Breast epithelium (tissue), 4 donors: ENCODE measurements at regions not wholly inside any gene's neighbourhood (a gene's known extent, or its start where the extent isn't known, plus 50 kb on each side); places are given as distances from the start of the nearest gene placed in this dataset.

Source experiments
- DNase-seq, 2 donors: peaks; one replicate each; pipeline ENCODE4 v3.0.0-alpha.2; 2019; ENCODE audit warnings: low spot score in 2 of 2
- H3K27ac ChIP-seq, 2 donors: fragments of 200-600 bp; sonication (generic) in 1 of 2; one replicate each; pipeline ENCODE4 v1.5.1; 2016 to 2019; ENCODE audit warnings: mild to moderate bottlenecking in 1 of 2
- H3K27me3 ChIP-seq, 2 donors: fragments of 200-600 bp; sonication (generic) in 1 of 2; one replicate each; pipeline versions ENCODE4 v1.5.1 to v1.6.0; 2017 to 2019; ENCODE audit warnings: control low read depth in 1 of 2, mild to moderate bottlenecking in 1 of 2
- H3K36me3 ChIP-seq: fragments of 200-600 bp; one replicate; pipeline ENCODE4 v1.5.1; 2019
- H3K4me1 ChIP-seq, 2 donors: fragments of 200-600 bp; sonication (generic); one replicate each; pipeline ENCODE4 v1.5.1; 2016 to 2019; ENCODE audit warnings: control low read depth in 1 of 2
- H3K4me3 ChIP-seq, 3 donors: fragments of 200-600 bp; sonication (generic); 1 replicate in 2 of 3; 2 replicates in 1 of 3; pipeline ENCODE4 v1.5.1; 2016 to 2019; ENCODE audit warnings: mild to moderate bottlenecking in 3 of 3, moderate library complexity in 2 of 3
- H3K9me3 ChIP-seq, 2 donors: fragments of 200-600 bp; sonication (generic) in 1 of 2; one replicate each; pipeline ENCODE4 v1.5.1; 2016 to 2019; ENCODE audit warnings: control low read depth in 1 of 2
- CTCF ChIP-seq, 3 donors: fragments of 450-650 bp; IDR thresholded peaks; one replicate each; pipeline ENCODE4 v1.5.1; 2016 to 2017; ENCODE audit warnings: antibody characterized with exemption in 3 of 3, mild to moderate bottlenecking in 3 of 3, moderate library complexity in 3 of 3
- POLR2A ChIP-seq: fragments of 450-650 bp; IDR thresholded peaks from one replicate; pipeline ENCODE4 v1.6.1; 2016; ENCODE audit warnings: antibody characterized with exemption, mild to moderate bottlenecking, moderate library complexity
- POLR2AphosphoS5 ChIP-seq, 3 donors: sonication (generic); formaldehyde crosslinking; IDR thresholded peaks; one replicate each; pipeline ENCODE4 v1.6.1; 2017; ENCODE audit warnings: antibody characterized with exemption in 3 of 3
- intact Hi-C: fragments of 100-400 bp; cut with DNase I; formaldehyde crosslinking; loops from one replicate; pipeline ENCODE4 v1.15.1; 2023; ENCODE audit warnings: low total_unique reads

DNA sequence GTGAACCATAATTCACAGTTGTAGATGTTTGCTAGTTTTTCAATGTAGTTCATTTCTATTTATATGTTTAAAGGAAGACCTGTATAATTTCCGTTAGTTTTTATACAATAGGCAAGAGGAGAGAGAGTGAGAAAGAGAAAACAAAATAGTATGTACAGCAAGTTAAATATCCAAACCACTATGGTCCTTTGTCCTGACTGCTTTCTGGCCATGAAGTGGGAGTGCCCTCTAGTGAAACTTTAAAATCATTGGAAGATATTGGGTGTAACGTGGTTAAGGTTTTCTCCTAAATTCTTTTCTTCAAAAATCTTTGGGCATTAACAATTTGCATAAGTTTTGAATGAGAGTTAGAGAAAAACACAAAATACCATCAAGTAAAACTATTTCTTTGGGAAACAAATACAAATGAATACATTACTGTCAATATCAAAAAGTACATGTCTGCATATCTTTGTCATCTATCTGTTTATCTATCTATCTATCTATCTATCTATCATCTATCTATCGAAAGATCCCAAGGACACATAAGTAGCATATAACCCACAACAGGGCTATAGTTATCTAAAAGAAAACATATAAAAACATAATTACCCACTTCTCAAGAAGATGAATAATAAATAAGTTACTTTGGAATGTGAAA, 534.6 kb upstream of the ATP11B start:
- no peaks in the 10 kb centered on the region for H3K36me3 ChIP-seq
- no peaks in the 10 kb centered on the region for H3K9me3 ChIP-seq
- no peak for TF ChIP-seq POLR2A
- TF ChIP-seq CTCF (IDR thresholded peaks at IDR 0.05): peak in 2 of 3 donors; percentile 36 to 58
- TF ChIP-seq POLR2AphosphoS5 (IDR thresholded peaks at IDR 0.05): no peak
- no peak overlapping the region for H3K27ac ChIP-seq
- peaks cover 0 to 19% of the 10 kb centered on the region in 2 donors for H3K27me3 ChIP-seq
- intact Hi-C loops: no loop called here
- H3K4me1 ChIP-seq: no peaks in the 10 kb centered on the region
- H3K4me3 ChIP-seq: no peak overlapping the region
- DNase-seq: no peak

GRCh38 chr3:182259579-182259978, 533.7 kb upstream of the ATP11B start:
- Histone ChIP-seq H3K4me3 (no peak overlapping the region), H3K27me3 (peaks cover 0 to 19% of the 10 kb centered on the region in 2 donors), H3K9me3 (no peaks in the 10 kb centered on the region), H3K27ac (no peak overlapping the region), H3K36me3 (no peaks in the 10 kb centered on the region), H3K4me1 (no peaks in the 10 kb centered on the region)
- TF ChIP-seq POLR2A (no peak), POLR2AphosphoS5 (IDR thresholded peaks at IDR 0.05) (no peak), CTCF (IDR thresholded peaks at IDR 0.05) (no peak)
- intact Hi-C loops: no loop called here
- no peak for DNase-seq

GRCh38 chr3:182261041-182261440, 532.3 kb upstream of the ATP11B start:
- Histone ChIP-seq H3K27ac (no peak overlapping the region), H3K4me3 (no peak overlapping the region), H3K36me3 (no peaks in the 10 kb centered on the region), H3K9me3 (no peaks in the 10 kb centered on the region), H3K27me3 (peaks cover 0 to 17% of the 10 kb centered on the region in 2 donors), H3K4me1 (no peaks in the 10 kb centered on the region)
- TF ChIP-seq POLR2AphosphoS5 (IDR thresholded peaks at IDR 0.05) (no peak), POLR2A (no peak), CTCF (IDR thresholded peaks at IDR 0.05) (no peak)
- DNase-seq: no peak
- intact Hi-C loops: no loop called here

GRCh38 chr3:182268711-182269110, 524.6 kb upstream of the ATP11B start:
- DNase-seq: no peak
- Histone ChIP-seq H3K27me3 (no peaks in the 10 kb centered on the region), H3K9me3 (no peaks in the 10 kb centered on the region), H3K4me1 (no peaks in the 10 kb centered on the region), H3K27ac (no peak overlapping the region), H3K4me3 (no peak overlapping the region), H3K36me3 (no peaks in the 10 kb centered on the region)
- intact Hi-C loops: no loop called here
- TF ChIP-seq POLR2AphosphoS5 (IDR thresholded peaks at IDR 0.05): no peak
- TF ChIP-seq POLR2A: no peak
- TF ChIP-seq CTCF (IDR thresholded peaks at IDR 0.05): no peak

- Histone ChIP-seq H3K9me3 (no peaks in the 10 kb centered on the region), H3K4me3 (no peak overlapping the region), H3K36me3 (no peaks in the 10 kb centered on the region), H3K27ac (no peak overlapping the region), H3K4me1 (no peaks in the 10 kb centered on the region), H3K27me3 (no peaks in the 10 kb centered on the region)
- no peak for DNase-seq
- TF ChIP-seq CTCF (IDR thresholded peaks at IDR 0.05) (no peak), POLR2AphosphoS5 (IDR thresholded peaks at IDR 0.05) (no peak), POLR2A (no peak)
- intact Hi-C loops: no loop called here
These were observed 516.8 kb upstream of the ATP11B start for GRCh38 chr3:182276512-182276911.
